A549 (cell line): ENCODE measurements at regions not wholly inside any gene's neighbourhood (a gene's known extent, or its start where the extent isn't known, plus 50 kb on each side); places are given as distances from the start of the nearest gene placed in this dataset.

ENCODE experiments used
- CTCF ChIP-seq: fragments of >200 bp; sonication (Bioruptor Twin); formaldehyde crosslinking; IDR thresholded peaks from 3 replicates; pipeline ENCODE4 v1.5.1; 2016
- ESRRA ChIP-seq: fragments of 150-350 bp; IDR thresholded peaks from 2 replicates; pipeline ENCODE4 v1.6.1; 2014; ENCODE audit warnings: mild to moderate bottlenecking, low read length, borderline replicate concordance
- HDAC2 ChIP-seq: fragments of 200-600 bp; sonication (generic); IDR thresholded peaks from 2 replicates; pipeline ENCODE4 v1.6.1; 2016
- JUN ChIP-seq, 2 experiments: fragments of >200 bp; sonication (Bioruptor Twin); formaldehyde crosslinking; IDR thresholded peaks; 2 replicates in 1 of 2; 3 replicates in 1 of 2; pipeline ENCODE4 v1.6.1; 2016 to 2017
- KDM1A ChIP-seq: fragments of 200-600 bp; sonication (generic); IDR thresholded peaks from 2 replicates; pipeline ENCODE4 v1.6.1; 2016; ENCODE audit warnings: low read depth, mild to moderate bottlenecking
- MAFK ChIP-seq: fragments of 450-650 bp; IDR thresholded peaks from 2 replicates; pipeline ENCODE4 v1.6.1; 2014; ENCODE audit not compliant: partially characterized antibody
- MYC ChIP-seq: IDR thresholded peaks from 2 replicates; pipeline ENCODE4 v1.6.1; 2012; ENCODE audit warnings: mild to moderate bottlenecking, inconsistent platforms, low read length, improper control_type of control experiment, borderline replicate concordance
- NR3C1 ChIP-seq: fragments of >200 bp; sonication (Bioruptor Twin); formaldehyde crosslinking; IDR thresholded peaks from 3 replicates; pipeline ENCODE4 v1.6.1; 2017
- POLR2A ChIP-seq: IDR thresholded peaks from 2 replicates; pipeline ENCODE4 v1.6.1; 2012; ENCODE audit warnings: mild to moderate bottlenecking, low read length
- RAD21 ChIP-seq, 2 experiments: fragments of >200 bp in 1 of 2; sonication (Bioruptor Twin) in 1 of 2; formaldehyde crosslinking in 1 of 2; IDR thresholded peaks in 1 of 2; conservative IDR thresholded peaks in 1 of 2; 2 replicates in 1 of 2; 3 replicates in 1 of 2; pipeline ENCODE4 v1.6.1; 2012 to 2018; ENCODE audit warnings: inconsistent platforms in 1 of 2
- SREBF2 ChIP-seq: fragments of 450-650 bp; IDR thresholded peaks from 2 replicates; pipeline ENCODE4 v1.6.1; 2014; ENCODE audit warnings: mild to moderate bottlenecking, moderate library complexity
- TF ChIP-seq, protein P1 (sequence below): fragments of 200-600 bp; sonication (generic); IDR thresholded peaks from 2 replicates; pipeline ENCODE4 v1.6.1; 2016; ENCODE audit warnings: antibody characterized with exemption, mild to moderate bottlenecking, moderate library complexity

DNA sequence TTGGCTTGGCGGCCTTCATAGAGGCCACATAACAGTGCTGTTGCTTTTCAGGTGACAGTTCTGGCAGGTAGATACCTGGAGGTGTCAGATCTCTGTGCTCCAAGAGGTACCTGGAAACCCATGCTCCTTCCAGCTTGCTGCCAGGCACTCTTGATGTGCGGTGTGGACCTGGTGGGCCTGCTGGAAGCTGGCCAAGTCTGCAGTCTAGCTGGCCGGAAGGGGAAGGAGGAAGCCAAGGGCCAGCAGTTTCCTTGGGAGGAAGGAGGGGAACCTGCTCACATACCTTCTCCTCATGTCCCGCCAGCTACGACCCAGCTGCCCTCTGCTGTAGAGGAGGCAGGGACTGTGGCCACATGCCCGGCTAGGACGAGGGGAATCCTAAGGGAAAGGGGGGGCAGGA lies 166.4 kb upstream of the AJAP1 start:
- TF ChIP-seq RAD21 (conservative IDR thresholded peaks at IDR 0.05 in 1 of 2, IDR thresholded peaks at IDR 0.05 in 1 of 2) (no peak), POLR2A (no peak), CTCF (no peak), NR3C1 (no peak), MYC (no peak), JUN (IDR thresholded peaks at IDR 0.05) (no peak), SREBF2 (no peak), HDAC2 (no peak), KDM1A (no peak), ESRRA (no peak), MAFK (no peak)
- TF ChIP-seq, protein P1, sequence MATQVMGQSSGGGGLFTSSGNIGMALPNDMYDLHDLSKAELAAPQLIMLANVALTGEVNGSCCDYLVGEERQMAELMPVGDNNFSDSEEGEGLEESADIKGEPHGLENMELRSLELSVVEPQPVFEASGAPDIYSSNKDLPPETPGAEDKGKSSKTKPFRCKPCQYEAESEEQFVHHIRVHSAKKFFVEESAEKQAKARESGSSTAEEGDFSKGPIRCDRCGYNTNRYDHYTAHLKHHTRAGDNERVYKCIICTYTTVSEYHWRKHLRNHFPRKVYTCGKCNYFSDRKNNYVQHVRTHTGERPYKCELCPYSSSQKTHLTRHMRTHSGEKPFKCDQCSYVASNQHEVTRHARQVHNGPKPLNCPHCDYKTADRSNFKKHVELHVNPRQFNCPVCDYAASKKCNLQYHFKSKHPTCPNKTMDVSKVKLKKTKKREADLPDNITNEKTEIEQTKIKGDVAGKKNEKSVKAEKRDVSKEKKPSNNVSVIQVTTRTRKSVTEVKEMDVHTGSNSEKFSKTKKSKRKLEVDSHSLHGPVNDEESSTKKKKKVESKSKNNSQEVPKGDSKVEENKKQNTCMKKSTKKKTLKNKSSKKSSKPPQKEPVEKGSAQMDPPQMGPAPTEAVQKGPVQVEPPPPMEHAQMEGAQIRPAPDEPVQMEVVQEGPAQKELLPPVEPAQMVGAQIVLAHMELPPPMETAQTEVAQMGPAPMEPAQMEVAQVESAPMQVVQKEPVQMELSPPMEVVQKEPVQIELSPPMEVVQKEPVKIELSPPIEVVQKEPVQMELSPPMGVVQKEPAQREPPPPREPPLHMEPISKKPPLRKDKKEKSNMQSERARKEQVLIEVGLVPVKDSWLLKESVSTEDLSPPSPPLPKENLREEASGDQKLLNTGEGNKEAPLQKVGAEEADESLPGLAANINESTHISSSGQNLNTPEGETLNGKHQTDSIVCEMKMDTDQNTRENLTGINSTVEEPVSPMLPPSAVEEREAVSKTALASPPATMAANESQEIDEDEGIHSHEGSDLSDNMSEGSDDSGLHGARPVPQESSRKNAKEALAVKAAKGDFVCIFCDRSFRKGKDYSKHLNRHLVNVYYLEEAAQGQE = no peak
